ENCODE measurements at regions not wholly inside any gene's neighbourhood (a gene's known extent, or its start where the extent isn't known, plus 50 kb on each side); places are given as distances from the start of the nearest gene placed in this dataset.

DNA sequence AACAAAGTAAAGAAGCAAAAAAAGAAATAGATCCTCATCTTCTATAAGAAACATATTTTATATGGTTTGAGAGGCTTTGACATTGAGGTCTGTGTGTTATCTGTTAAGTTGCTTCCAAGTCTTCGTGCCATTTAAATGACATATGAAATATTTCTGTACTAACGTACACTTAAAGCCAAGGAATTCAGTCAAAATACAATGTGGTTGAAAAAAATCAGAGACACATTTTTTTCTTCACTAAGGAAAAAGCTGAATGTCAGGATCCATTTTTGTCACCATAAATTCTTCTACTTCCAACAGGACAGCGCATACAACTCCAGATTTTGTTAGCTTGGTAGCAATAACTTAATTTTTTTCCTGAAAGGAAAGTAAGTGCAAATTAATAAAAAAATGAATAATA is 168.5 kb downstream of the FAT4 start:
- Histone ChIP-seq H3K4me3 (ENCODE audit: low read length) (no peak overlapping the region), H3K9ac (ENCODE audit: low read depth, low read length) (no peak overlapping the region), H3K27me3 (ENCODE audit: control insufficient read depth, insufficient read depth, low read length) (no peaks in the 10 kb centered on the region), H3K4me2 (ENCODE audit: low read length) (no peak overlapping the region), H3K4me1 (ENCODE audit: control insufficient read depth, insufficient read depth, low read length) (no peaks in the 10 kb centered on the region), H3K9me3 (replicated peaks; ENCODE audit: low read length) (no peaks in the 10 kb centered on the region), H3K36me3 (ENCODE audit: insufficient read depth, low read length) (peaks cover 21% of the 10 kb centered on the region)

DNA sequence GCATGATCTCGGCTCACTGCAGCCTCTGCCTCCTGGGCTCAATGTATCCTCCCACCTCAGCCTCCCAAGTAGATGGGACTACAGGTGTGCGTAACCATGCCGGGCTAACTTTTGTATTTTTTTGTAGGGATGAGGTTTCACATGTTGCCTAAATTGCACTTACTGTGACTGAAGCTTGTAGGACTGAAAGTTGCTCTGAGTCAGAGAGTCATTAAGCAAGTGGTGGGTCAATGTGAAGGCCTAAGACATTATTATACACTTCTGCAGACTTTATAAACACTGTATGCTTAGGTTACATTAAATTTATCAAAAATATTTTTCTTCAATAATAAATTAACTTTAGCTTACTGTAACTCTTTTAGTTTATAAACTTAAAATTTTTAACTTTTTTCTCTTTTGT is 170.2 kb downstream of the FAT4 start:
- H3K36me3 ChIP-seq (ENCODE audit: insufficient read depth, low read length) = peaks cover 22% of the 10 kb centered on the region
- H3K9me3 ChIP-seq (replicated peaks; ENCODE audit: low read length) = no peaks in the 10 kb centered on the region

DNA sequence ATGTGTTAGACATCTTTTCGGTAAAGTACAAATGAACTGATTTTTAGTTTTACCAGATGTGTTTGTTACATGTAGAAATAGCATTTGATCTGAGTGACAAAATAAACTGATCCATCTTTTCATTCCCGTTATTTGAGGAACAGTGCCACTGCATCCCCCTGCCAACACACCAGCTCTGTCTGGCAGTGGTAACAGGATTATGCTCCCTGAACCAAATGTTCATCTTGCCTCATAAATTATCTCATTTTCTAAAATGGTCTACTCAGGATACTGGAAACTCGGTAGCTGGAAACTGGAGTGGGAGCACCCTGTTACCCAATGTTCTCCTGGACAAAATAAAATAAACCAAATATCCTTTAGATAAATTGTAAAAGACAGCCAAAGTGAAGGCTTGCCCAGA is 171.6 kb downstream of the FAT4 start:
- Histone ChIP-seq H3K27me3 (ENCODE audit: control insufficient read depth, insufficient read depth, low read length) (no peaks in the 10 kb centered on the region), H3K9ac (ENCODE audit: low read depth, low read length) (no peak overlapping the region), H3K4me1 (ENCODE audit: control insufficient read depth, insufficient read depth, low read length) (no peaks in the 10 kb centered on the region), H3K4me2 (ENCODE audit: low read length) (no peak overlapping the region), H3K36me3 (ENCODE audit: insufficient read depth, low read length) (peaks cover 35% of the 10 kb centered on the region), H3K4me3 (ENCODE audit: low read length) (no peak overlapping the region), H3K9me3 (replicated peaks; ENCODE audit: low read length) (no peaks in the 10 kb centered on the region)

More for the DNA sequence above, 170.2 kb downstream of the FAT4 start:
- Histone ChIP-seq H3K4me3 (ENCODE audit: low read length) (no peak overlapping the region), H3K27me3 (ENCODE audit: control insufficient read depth, insufficient read depth, low read length) (no peaks in the 10 kb centered on the region), H3K9ac (ENCODE audit: low read depth, low read length) (no peak overlapping the region), H3K4me1 (ENCODE audit: control insufficient read depth, insufficient read depth, low read length) (no peaks in the 10 kb centered on the region), H3K4me2 (ENCODE audit: low read length) (no peak overlapping the region)

DNA sequence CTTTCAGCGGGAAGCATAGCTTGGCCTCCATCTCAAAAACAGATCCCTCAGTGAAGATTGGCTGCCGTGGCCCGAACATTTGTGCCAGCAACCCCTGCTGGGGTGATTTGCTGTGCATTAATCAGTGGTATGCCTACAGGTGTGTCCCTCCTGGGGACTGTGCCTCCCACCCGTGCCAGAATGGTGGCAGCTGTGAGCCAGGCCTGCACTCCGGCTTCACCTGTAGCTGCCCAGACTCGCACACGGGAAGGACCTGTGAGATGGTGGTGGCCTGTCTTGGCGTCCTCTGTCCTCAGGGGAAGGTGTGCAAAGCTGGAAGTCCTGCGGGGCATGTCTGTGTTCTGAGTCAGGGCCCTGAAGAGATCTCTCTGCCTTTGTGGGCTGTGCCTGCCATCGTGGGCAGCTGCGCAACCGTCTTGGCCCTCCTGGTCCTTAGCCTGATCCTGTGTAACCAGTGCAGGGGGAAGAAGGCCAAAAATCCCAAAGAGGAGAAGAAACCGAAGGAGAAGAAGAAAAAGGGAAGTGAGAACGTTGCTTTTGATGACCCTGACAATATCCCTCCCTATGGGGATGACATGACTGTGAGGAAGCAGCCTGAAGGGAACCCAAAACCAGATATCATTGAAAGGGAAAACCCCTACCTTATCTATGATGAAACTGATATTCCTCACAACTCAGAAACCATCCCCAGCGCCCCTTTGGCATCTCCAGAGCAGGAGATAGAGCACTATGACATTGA is 175.4 kb downstream of the FAT4 start:
- Histone ChIP-seq H3K9me3 (replicated peaks; ENCODE audit: low read length) (no peaks in the 10 kb centered on the region), H3K27me3 (ENCODE audit: control insufficient read depth, insufficient read depth, low read length) (no peaks in the 10 kb centered on the region), H3K4me3 (ENCODE audit: low read length) (no peak overlapping the region), H3K4me2 (ENCODE audit: low read length) (no peak overlapping the region), H3K36me3 (ENCODE audit: insufficient read depth, low read length) (peaks cover 27% of the 10 kb centered on the region), H3K4me1 (ENCODE audit: control insufficient read depth, insufficient read depth, low read length) (no peaks in the 10 kb centered on the region), H3K9ac (ENCODE audit: low read depth, low read length) (no peak overlapping the region)

DNA sequence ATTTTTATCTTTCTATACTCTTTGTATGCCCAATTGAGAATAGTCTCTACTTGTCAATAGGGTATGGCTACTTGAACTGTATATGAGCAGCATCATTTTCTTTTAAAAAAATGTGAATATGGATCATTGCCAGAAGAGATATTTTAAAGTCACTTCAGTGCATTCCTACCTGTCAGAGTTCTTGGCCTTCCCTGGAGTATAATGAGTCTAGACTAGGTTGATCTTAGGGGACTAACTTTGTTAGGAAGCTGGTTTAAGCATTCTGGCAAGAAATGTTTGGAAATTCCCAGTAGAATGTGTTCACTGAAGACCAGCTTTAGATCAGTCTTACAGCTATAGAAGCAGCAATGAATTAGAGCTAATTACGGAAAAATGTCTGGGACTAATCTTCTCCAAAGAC is 178.2 kb downstream of the FAT4 start:
- Histone ChIP-seq H3K27me3 (ENCODE audit: control insufficient read depth, insufficient read depth, low read length) (no peaks in the 10 kb centered on the region), H3K9ac (ENCODE audit: low read depth, low read length) (no peak overlapping the region), H3K4me1 (ENCODE audit: control insufficient read depth, insufficient read depth, low read length) (no peaks in the 10 kb centered on the region), H3K9me3 (replicated peaks; ENCODE audit: low read length) (no peaks in the 10 kb centered on the region), H3K4me3 (ENCODE audit: low read length) (no peak overlapping the region), H3K36me3 (ENCODE audit: insufficient read depth, low read length) (peaks cover 20% of the 10 kb centered on the region), H3K4me2 (ENCODE audit: low read length) (no peak overlapping the region)

DNA sequence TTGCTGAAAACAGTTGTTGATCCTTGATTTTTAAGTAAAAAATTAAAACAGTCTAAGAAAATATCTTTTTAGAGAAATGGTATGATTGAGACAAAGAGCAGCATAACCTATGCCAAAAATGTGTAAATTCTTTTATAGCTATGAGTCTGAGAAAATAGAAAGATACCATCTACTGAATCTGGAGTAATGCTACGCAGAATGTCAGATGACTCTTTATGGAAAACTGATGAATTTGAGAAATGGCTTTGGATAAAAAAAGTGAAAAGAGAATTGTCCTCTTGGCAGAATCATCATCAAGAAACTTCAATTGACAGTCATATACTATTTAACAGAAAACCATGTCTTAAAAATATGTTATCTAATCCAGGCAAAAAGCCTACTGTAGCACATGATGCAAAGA is 183.1 kb downstream of the FAT4 start:
- Histone ChIP-seq H3K27me3 (ENCODE audit: control insufficient read depth, insufficient read depth, low read length) (no peaks in the 10 kb centered on the region), H3K4me3 (ENCODE audit: low read length) (no peak overlapping the region), H3K9me3 (replicated peaks; ENCODE audit: low read length) (no peaks in the 10 kb centered on the region), H3K4me2 (ENCODE audit: low read length) (no peak overlapping the region), H3K4me1 (ENCODE audit: control insufficient read depth, insufficient read depth, low read length) (no peaks in the 10 kb centered on the region), H3K9ac (ENCODE audit: low read depth, low read length) (no peak overlapping the region), H3K36me3 (ENCODE audit: insufficient read depth, low read length) (no peaks in the 10 kb centered on the region)

DNA sequence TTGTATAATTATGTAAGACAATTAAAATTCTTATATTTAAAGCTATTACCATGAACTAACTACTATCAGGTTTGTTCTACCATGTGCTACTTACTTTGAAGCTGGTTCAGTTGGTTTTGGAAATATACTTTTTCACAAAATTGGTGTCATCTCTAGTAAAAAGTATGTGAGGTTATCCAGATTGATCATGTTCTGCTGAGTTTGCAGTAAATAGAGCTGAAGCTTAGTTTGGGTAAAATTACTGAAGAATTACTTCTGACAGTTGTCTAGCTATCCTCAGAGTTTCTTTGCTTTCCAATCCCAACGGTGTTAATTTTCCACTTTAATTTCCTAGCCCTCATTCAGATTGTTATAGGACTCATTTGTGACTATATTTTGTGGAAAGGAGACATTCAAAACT is 184.2 kb downstream of the FAT4 start:
- Histone ChIP-seq H3K27me3 (ENCODE audit: control insufficient read depth, insufficient read depth, low read length) (no peaks in the 10 kb centered on the region), H3K4me2 (ENCODE audit: low read length) (no peak overlapping the region), H3K4me1 (ENCODE audit: control insufficient read depth, insufficient read depth, low read length) (no peaks in the 10 kb centered on the region), H3K9ac (ENCODE audit: low read depth, low read length) (no peak overlapping the region), H3K36me3 (ENCODE audit: insufficient read depth, low read length) (no peaks in the 10 kb centered on the region), H3K4me3 (ENCODE audit: low read length) (no peak overlapping the region), H3K9me3 (replicated peaks; ENCODE audit: low read length) (no peaks in the 10 kb centered on the region)

DNA sequence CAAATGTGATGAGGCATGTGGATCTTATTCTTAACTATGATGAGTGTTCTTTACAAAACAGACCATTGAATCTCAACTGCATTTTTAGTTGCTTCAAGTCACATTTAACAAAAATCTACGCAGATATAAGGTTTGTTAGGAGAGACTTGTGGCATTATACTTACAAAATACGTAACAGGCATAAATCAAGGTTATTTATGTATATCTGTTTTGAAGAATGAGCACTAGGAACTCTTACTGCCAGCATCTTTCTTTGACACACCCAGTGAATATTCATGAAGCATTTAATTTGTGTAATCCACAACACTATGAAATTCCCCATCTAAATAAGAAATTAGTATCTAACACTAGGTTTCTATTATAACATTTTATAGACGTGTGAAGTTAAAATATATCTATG is 186.3 kb downstream of the FAT4 start:
- Histone ChIP-seq H3K4me1 (ENCODE audit: control insufficient read depth, insufficient read depth, low read length) (no peaks in the 10 kb centered on the region), H3K9ac (ENCODE audit: low read depth, low read length) (no peak overlapping the region), H3K36me3 (ENCODE audit: insufficient read depth, low read length) (no peaks in the 10 kb centered on the region), H3K9me3 (replicated peaks; ENCODE audit: low read length) (no peaks in the 10 kb centered on the region), H3K27me3 (ENCODE audit: control insufficient read depth, insufficient read depth, low read length) (no peaks in the 10 kb centered on the region), H3K4me2 (ENCODE audit: low read length) (no peak overlapping the region), H3K4me3 (ENCODE audit: low read length) (no peak overlapping the region)

DNA sequence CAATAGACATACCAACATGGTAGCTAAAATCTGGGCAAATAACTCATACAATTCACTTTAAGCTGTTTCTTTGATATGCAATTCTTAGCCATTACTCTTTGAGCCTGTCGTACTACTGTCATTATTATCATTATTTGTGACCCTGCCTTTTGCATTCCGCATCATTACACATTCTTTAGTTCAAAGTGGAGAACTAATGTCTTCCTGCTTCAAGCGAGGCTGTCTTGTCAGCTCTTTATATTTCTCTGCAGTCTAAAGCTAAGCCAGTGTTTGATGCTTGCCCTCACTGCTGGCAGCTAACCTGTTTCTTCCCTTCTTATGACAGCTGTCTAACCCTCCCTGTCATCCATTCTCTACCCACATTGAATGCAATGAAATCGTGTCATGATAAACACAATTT is 186.8 kb downstream of the FAT4 start:
- H3K4me2 ChIP-seq (ENCODE audit: low read length) = no peak overlapping the region
- no peak overlapping the region for H3K4me3 ChIP-seq (ENCODE audit: low read length)
- no peaks in the 10 kb centered on the region for H3K36me3 ChIP-seq (ENCODE audit: insufficient read depth, low read length)
- no peaks in the 10 kb centered on the region for H3K9me3 ChIP-seq (replicated peaks; ENCODE audit: low read length)
- no peak overlapping the region for H3K9ac ChIP-seq (ENCODE audit: low read depth, low read length)
- no peaks in the 10 kb centered on the region for H3K4me1 ChIP-seq (ENCODE audit: control insufficient read depth, insufficient read depth, low read length)
- H3K27me3 ChIP-seq (ENCODE audit: control insufficient read depth, insufficient read depth, low read length) = no peaks in the 10 kb centered on the region

DNA sequence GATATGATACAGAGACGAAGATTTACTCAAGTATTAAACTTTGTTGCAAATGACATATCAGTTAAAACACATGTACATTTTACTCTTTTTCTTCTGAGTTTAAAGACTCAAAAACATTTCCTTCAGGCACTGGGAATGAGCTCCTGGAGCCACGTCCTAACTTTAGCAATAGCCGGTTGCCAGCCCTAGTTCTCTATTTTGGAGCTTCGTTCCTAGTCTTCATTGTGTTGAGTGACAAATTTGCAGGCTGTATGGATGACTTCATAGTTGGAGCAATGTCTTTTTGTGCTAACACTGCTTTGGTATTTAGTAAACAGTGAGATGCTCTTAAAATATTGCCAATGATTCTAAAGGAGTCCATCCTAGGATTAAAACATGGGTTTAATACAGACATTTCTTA is 190.9 kb downstream of the FAT4 start:
- H3K4me2 ChIP-seq (ENCODE audit: low read length) = no peak overlapping the region
- no peaks in the 10 kb centered on the region for H3K9me3 ChIP-seq (replicated peaks; ENCODE audit: low read length)
- H3K27me3 ChIP-seq (ENCODE audit: control insufficient read depth, insufficient read depth, low read length) = no peaks in the 10 kb centered on the region
- no peak overlapping the region for H3K9ac ChIP-seq (ENCODE audit: low read depth, low read length)
- H3K4me3 ChIP-seq (ENCODE audit: low read length) = no peak overlapping the region
- H3K36me3 ChIP-seq (ENCODE audit: insufficient read depth, low read length) = no peaks in the 10 kb centered on the region
- no peaks in the 10 kb centered on the region for H3K4me1 ChIP-seq (ENCODE audit: control insufficient read depth, insufficient read depth, low read length)

DNA sequence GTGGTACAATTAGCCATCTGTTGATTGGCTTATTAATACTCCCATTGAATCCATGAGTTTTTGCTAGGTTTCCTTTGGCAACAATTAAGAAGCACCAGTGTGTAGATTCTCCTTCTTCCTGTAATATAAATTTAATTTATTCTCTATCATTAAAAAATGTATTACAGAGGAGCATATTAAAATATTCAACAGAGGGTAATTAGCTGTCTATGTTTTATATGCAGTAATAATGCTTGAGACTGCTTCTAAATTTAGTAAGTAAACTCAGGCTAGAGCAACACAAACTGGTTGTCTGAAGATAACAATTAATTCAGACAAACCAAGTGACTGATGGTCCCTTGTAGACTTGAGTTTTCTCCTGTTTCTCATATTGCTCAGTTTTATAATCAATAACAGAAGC is 192.4 kb downstream of the FAT4 start:
- Histone ChIP-seq H3K4me2 (ENCODE audit: low read length) (no peak overlapping the region), H3K36me3 (ENCODE audit: insufficient read depth, low read length) (no peaks in the 10 kb centered on the region), H3K4me3 (ENCODE audit: low read length) (no peak overlapping the region), H3K9ac (ENCODE audit: low read depth, low read length) (no peak overlapping the region), H3K27me3 (ENCODE audit: control insufficient read depth, insufficient read depth, low read length) (no peaks in the 10 kb centered on the region), H3K9me3 (replicated peaks; ENCODE audit: low read length) (no peaks in the 10 kb centered on the region), H3K4me1 (ENCODE audit: control insufficient read depth, insufficient read depth, low read length) (no peaks in the 10 kb centered on the region)

DNA sequence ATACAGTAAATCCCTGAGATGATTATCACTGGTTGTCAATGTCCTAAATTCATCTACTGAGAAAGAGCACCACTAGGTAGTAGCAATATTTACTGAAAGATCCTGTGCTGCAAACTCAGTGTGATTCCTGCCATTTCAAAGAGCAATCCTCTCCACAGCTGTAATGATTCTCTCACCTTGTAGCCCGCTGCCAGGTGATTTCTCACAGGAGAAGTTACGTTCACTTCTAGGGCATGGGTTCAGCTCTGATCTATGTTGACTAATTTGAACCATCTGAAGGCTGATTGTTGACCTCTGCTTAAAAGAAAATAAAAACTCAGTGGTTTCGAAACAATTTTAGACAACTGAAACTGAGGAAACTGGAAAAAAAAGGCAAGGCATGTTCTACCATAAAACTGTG is 197.0 kb downstream of the FAT4 start:
- no peaks in the 10 kb centered on the region for H3K4me1 ChIP-seq (ENCODE audit: control insufficient read depth, insufficient read depth, low read length)
- no peak overlapping the region for H3K9ac ChIP-seq (ENCODE audit: low read depth, low read length)
- H3K36me3 ChIP-seq (ENCODE audit: insufficient read depth, low read length) = no peaks in the 10 kb centered on the region
- no peak overlapping the region for H3K4me2 ChIP-seq (ENCODE audit: low read length)
- H3K9me3 ChIP-seq (replicated peaks; ENCODE audit: low read length) = no peaks in the 10 kb centered on the region
- H3K4me3 ChIP-seq (ENCODE audit: low read length) = no peak overlapping the region
- no peaks in the 10 kb centered on the region for H3K27me3 ChIP-seq (ENCODE audit: control insufficient read depth, insufficient read depth, low read length)

Data from skeletal muscle satellite cell (primary cell).